HL-60 (cell line): ENCODE measurements at regions not wholly inside any gene's neighbourhood (a gene's known extent, or its start where the extent isn't known, plus 50 kb on each side); places are given as distances from the start of the nearest gene placed in this dataset.

Experiments
- DNase-seq, 2 experiments: peaks; one replicate each; pipeline ENCODE4 v3.0.0-alpha.2; 2010 to 2020; ENCODE audit warnings: low read depth in 1 of 2, low spot score in 1 of 2
- H3K27ac ChIP-seq: fragments of 250-450 bp; sonication (Bioruptor Pico); replicated peaks from 2 replicates; pipeline ENCODE4 v1.5.1; 2020; ENCODE audit warnings: mild to moderate bottlenecking, moderate library complexity
- H3K27me3 ChIP-seq: fragments of 250-450 bp; sonication (Bioruptor Pico); 2 replicates; pipeline ENCODE4 v1.5.1; 2021; ENCODE audit warnings: mild to moderate bottlenecking, moderate library complexity; ENCODE audit not compliant: insufficient read depth, poor library complexity, severe bottlenecking
- H3K4me3 ChIP-seq: replicated peaks from 2 replicates; pipeline ENCODE4 v1.5.1; 2011; ENCODE audit warnings: mild to moderate bottlenecking, control low read depth, low read length; ENCODE audit not compliant: insufficient read depth
- GABPA ChIP-seq: IDR thresholded peaks from 2 replicates; pipeline ENCODE4 v1.6.1; 2012; ENCODE audit warnings: low read depth
- POLR2AphosphoS5 ChIP-seq: IDR thresholded peaks from 2 replicates; pipeline ENCODE4 v1.6.1; 2012; ENCODE audit warnings: low read depth
- SPI1 ChIP-seq: IDR thresholded peaks from 2 replicates; pipeline ENCODE4 v1.6.1; 2012; ENCODE audit warnings: low read depth, mild to moderate bottlenecking, borderline replicate concordance
- TF ChIP-seq, protein P1 (sequence below): IDR thresholded peaks from 2 replicates; pipeline ENCODE4 v1.6.1; 2012; ENCODE audit warnings: low read depth; ENCODE audit not compliant: insufficient replicate concordance
- TF ChIP-seq, protein P2 (sequence below): IDR thresholded peaks from one replicate; pipeline ENCODE4 v1.5.1; 2011; ENCODE audit warnings: low read length, control low read depth, inconsistent platforms; ENCODE audit not compliant: insufficient read depth

DNA sequence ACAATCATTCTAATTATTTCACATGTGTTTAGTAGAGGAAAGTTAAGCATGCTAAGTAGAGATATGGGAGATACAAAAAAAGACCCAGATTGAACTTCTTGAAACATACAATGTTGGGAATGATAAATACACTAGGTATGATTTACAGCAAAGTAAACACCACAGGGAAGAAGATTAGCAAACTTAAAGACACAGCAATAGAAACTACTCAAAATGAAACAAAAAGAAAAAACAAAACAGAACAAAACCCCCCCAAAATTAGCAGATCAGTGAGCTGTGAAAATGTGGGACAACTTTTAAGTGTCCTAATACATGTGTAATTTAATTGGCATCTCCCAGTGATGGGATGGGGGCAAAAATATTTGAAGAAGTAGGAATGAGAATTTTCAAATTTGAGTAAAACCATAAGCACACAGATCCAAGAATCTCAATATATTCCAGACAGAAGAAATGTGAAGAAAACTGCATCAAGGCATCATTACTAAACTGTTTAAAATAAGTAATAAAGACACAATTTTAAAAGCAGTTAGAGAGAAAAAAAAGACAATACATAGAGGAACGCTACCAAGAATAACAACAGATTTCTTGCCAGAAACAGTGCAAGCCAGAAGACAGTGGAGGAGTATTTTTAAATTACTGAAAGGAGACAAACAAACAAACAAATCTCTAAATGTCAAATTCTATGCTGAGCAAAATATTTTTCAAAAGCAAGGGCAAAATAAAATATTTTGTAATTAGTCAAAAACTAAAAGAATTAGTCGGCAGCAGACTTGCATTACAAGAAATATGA lies 473.7 kb downstream of the QKI start:
- no peaks in the 10 kb centered on the region for H3K27me3 ChIP-seq
- no peak for DNase-seq

DNA sequence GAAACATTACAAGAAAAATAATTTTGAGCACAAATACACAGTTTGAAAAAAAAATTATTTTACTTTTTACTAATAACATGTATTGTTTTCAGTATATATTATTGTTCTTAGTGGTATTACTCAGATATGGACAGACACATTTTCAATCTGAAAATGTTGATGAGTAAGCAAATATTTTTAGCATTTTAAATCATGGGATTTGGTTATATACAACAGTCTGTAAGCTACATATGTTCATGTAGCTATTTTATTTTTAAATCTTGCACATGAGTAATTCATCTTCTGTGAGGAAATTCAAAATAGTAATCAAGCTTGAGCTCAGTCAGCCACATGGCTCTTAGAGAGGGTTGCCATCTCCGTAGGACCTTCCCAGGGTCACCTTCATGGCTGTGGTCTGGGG lies 471.9 kb downstream of the QKI start:
- Histone ChIP-seq H3K27ac (no peak overlapping the region), H3K4me3 (no peak overlapping the region), H3K27me3 (no peaks in the 10 kb centered on the region)
- DNase-seq = no peak
- TF ChIP-seq GABPA (no peak), SPI1 (no peak), POLR2AphosphoS5 (no peak)
- TF ChIP-seq, protein P1, sequence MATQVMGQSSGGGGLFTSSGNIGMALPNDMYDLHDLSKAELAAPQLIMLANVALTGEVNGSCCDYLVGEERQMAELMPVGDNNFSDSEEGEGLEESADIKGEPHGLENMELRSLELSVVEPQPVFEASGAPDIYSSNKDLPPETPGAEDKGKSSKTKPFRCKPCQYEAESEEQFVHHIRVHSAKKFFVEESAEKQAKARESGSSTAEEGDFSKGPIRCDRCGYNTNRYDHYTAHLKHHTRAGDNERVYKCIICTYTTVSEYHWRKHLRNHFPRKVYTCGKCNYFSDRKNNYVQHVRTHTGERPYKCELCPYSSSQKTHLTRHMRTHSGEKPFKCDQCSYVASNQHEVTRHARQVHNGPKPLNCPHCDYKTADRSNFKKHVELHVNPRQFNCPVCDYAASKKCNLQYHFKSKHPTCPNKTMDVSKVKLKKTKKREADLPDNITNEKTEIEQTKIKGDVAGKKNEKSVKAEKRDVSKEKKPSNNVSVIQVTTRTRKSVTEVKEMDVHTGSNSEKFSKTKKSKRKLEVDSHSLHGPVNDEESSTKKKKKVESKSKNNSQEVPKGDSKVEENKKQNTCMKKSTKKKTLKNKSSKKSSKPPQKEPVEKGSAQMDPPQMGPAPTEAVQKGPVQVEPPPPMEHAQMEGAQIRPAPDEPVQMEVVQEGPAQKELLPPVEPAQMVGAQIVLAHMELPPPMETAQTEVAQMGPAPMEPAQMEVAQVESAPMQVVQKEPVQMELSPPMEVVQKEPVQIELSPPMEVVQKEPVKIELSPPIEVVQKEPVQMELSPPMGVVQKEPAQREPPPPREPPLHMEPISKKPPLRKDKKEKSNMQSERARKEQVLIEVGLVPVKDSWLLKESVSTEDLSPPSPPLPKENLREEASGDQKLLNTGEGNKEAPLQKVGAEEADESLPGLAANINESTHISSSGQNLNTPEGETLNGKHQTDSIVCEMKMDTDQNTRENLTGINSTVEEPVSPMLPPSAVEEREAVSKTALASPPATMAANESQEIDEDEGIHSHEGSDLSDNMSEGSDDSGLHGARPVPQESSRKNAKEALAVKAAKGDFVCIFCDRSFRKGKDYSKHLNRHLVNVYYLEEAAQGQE = no peak

More for the DNA sequence above, 473.7 kb downstream of the QKI start:
- Histone ChIP-seq H3K27ac (no peak overlapping the region), H3K4me3 (no peak overlapping the region)
- TF ChIP-seq, protein P1 = no peak
- TF ChIP-seq, protein P2, sequence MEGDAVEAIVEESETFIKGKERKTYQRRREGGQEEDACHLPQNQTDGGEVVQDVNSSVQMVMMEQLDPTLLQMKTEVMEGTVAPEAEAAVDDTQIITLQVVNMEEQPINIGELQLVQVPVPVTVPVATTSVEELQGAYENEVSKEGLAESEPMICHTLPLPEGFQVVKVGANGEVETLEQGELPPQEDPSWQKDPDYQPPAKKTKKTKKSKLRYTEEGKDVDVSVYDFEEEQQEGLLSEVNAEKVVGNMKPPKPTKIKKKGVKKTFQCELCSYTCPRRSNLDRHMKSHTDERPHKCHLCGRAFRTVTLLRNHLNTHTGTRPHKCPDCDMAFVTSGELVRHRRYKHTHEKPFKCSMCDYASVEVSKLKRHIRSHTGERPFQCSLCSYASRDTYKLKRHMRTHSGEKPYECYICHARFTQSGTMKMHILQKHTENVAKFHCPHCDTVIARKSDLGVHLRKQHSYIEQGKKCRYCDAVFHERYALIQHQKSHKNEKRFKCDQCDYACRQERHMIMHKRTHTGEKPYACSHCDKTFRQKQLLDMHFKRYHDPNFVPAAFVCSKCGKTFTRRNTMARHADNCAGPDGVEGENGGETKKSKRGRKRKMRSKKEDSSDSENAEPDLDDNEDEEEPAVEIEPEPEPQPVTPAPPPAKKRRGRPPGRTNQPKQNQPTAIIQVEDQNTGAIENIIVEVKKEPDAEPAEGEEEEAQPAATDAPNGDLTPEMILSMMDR = no peak
- TF ChIP-seq POLR2AphosphoS5 = no peak
- no peak for TF ChIP-seq GABPA
- no peak for TF ChIP-seq SPI1

DNA sequence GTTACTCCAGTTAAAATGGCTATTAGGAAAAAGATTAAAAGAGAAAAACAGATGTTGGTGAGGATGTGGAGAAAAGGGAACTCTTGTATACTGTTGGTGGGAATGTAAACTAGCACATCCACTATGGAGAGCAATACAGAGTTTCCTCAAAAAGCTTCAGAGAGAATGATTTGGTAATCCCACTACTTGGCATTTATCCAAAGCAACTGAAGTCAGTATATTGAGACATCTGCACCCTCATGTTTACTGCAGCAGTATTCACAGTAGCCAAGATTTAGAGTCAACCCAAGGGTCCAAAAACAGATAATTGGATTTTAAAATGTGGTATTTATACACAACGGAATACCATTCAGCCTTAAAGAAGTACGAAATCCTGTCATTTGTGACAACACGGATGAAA lies 469.5 kb downstream of the QKI start:
- DNase-seq = peak; percentile 1 to 58
- no peaks in the 10 kb centered on the region for H3K27me3 ChIP-seq
- TF ChIP-seq, protein P1 = no peak
- TF ChIP-seq SPI1 = peak; percentile 34; the same call in 1 of the 2 replicates
- H3K4me3 ChIP-seq = no peak overlapping the region
- H3K27ac ChIP-seq = no peak overlapping the region

DNA sequence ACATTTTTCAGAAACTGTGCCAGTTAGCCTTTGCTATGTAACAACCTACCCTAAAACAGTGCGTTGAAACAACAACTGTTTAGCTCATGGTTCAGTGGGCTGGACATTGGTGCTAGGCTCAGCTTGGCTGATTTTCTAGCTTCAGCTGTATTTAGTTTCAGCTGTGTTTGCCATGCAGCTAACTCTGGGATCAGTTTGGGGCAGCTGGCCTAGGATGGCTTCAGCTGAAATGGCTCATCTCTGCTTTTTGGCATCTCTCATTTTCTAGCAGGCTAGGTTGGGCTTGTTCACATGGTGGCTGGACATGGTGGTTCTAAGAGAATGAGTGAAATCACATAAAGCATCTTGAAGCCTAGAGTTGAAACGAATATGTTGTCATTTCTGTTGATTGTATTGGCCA lies 464.2 kb downstream of the QKI start:
- H3K27ac ChIP-seq = no peak overlapping the region
- no peaks in the 10 kb centered on the region for H3K27me3 ChIP-seq
- TF ChIP-seq, protein P1 = no peak
- no peak for TF ChIP-seq SPI1
- no peak for TF ChIP-seq POLR2AphosphoS5
- TF ChIP-seq, protein P2 = no peak
- no peak for TF ChIP-seq GABPA
- DNase-seq = no peak
- no peak overlapping the region for H3K4me3 ChIP-seq
